GM21529 (cell line): ENCODE measurements at regions not wholly inside any gene's neighbourhood (a gene's known extent, or its start where the extent isn't known, plus 50 kb on each side); places are given as distances from the start of the nearest gene placed in this dataset.
A peak's percentile ranks its signal among the peaks of the same experiment; 100 is the strongest.
"Not testable (repeated sequence)": the region's sequence is repeated elsewhere in the genome, so short reads cannot be mapped to it uniquely, and the experiment has no call there.

Experiments
- ATAC-seq: cut with Tn5 transposase; IDR thresholded peaks from one replicate; pipeline ENCODE4 v1.9.1; 2021; ENCODE audit not compliant: unreplicated experiment

DNA sequence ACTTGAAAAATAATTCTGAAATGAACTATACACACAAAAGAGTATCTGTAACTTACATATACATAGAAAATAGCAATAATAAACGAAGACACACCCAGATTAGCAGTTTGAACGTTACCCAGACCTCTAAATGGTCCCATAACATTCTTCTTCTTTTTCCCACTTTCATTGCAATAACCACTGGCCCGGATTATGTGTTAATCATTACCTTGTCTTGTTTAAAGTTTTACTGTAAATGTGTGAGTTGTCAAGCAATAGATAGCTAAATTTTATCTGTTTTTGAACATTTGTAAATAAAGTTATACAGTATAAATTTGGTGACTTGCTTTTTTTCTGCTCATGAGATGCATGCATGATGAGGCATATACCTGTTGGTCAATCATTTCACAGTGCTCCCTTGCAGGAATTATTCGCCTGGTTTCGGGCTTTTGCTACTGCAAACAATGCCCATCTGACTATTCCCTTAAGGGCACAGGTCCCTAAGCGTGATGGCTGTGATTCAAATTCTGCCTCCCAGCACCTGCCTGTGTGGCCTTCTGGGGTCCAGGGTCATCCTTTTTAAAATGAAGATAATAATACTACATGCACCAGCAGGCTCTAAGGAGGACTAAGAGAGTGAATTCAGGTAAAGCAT lies 66.1 kb downstream of the GADD45G start:
- ATAC-seq: no peak

DNA sequence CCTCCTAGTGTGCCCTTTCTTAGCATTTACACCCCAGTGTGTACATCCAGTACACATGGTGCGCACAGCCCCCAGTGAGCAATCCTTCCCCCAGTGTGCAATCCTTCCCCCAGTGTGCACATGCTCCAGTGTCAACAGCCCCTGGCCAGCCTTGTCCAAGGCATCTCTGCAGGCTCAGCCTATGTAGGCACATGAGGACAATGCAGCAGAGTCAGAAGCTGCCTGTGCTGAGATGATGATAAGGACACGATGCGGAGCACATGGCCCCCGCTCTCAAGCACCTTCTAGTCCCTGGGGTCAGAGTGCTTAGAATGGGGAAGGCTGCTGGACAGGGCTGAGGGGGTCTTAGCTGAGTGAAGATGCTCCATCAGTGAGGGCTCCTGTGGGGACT lies 69.8 kb downstream of the GADD45G start:
- no peak for ATAC-seq

GRCh38 chr9:89675058-89675742 lies 70.4 kb downstream of the GADD45G start:
- ATAC-seq: no peak

GRCh38 chr9:89676281-89676680 lies 71.5 kb downstream of the GADD45G start:
- no peak for ATAC-seq

DNA sequence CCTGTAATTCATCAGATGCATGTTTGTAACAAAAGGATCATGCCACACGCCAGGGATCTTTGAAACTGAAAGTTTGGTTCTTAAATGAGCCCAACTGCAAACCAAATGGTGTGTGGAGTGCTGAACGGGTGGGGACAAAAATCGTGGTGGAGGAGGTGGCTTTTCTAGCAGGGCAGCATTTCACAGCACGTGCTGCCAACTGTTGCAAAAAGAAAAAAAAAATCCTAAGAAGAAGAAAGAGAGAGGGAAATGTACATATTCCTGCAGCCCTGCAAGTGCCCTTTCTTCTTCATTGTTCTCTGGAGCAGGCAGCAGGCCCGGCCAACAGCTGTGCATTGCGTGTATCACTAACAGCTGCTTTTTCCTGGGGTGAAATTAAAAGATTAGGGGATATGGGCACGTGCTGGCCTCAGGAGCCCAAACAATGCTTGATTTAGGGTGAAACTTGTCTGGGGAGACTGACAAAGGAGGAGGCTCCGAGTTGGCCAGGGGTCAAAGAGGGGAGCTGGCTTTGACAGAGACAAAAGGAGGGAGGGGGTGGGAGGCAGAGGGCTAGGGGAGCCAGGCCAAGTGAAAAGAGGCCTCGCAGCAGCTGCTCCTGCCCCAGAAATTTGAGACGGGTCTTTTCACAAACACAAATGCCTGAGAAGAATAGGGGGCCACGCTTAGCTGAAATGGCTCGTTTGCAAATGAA lies 73.0 kb downstream of the GADD45G start:
- no peak for ATAC-seq

DNA sequence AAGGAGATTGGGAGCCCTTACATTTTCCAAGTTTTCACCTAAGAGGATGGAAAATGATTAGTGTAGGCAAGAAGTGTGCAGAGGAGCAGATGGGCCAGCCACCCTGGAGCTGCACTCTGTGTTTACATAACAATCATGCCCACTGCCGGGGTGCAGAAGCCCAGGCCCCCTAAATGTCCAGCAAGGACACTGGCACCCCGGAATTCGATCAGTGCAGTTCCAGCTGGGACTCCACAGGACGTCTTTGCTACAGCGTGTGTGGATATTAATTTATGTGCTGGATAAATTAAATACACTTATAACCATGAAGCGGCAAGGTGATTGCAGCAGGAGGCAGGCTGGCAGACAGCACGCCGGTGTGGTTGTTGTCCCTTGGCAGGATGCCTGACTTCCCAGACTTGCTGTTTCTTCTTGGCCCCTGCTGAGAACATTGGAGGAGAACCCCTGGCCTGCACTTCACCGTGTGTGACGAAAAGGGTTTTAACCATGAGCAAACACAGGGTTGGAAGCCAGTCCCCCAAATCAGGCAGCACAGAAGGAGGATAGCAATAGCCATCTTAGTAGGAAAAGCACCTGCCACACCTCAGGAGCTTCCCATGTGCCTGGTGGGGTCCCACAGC lies 73.7 kb downstream of the GADD45G start:
- no peak for ATAC-seq

- no peak for ATAC-seq
These were observed 74.2 kb downstream of the GADD45G start for GRCh38 chr9:89679016-89679415.

DNA sequence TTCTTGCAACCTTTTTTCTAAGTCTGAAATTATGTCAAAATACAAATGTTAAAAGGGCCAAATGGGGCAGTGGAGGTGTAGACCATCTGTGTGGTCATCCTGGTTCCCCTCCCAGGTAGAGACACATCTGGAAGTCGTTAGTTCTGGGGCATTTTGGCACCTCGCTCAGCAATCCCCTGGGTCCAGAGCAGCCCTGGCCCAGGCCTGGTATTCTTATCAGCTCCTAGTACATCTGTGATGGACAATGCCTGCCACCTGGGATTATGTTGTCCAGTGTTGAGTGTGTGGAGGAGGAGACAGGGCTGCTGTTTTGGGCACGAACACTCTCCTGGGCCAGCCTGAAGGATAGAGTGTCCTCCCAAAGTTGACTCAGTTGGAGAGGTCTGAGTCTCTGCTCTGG lies 74.8 kb downstream of the GADD45G start:
- ATAC-seq: no peak

DNA sequence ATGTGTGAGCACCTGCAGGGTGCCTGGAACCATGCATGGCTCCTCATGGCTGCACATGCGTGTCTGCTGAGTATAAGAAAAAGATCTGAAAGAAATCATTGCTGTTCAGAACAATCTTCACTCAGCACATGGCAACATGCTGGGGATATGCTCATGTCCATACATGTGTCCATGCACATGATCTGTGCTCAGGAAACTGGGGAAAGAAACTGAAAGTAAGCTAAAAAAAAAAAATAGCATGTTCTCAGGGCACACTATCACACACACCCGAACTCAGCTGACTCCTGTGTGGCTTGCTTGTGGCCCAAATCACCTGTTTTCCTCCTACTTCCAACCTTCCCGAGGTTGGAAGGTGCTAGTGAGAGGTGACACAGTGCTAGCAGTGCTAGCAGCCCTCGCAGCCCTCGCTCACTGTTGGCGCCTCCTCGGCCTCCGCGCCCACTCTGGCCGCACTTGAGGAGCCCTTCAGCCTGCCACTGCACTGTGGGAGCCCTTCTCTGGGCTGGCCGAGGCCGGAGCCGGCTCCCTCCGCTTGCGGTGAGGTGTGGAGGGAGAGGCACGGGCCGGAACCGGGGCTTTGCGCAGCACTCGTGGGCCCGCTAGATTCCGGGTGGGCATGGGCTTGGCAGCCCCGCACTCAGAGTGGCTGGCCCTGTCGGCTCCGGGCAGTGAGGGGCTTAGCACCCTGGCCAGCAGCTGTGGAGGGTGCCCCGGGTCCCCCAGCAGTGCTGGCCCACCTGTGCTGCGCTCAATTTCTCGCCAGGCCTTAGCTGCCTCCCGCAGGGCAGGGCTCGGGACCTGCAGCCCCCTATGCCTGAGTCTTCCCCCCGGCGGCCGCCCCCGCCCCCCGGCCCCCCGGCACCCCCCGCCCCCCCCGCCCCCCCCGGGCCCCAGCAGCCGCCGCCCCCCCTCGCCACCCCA lies 76.0 kb downstream of the GADD45G start:
- no peak for ATAC-seq

DNA sequence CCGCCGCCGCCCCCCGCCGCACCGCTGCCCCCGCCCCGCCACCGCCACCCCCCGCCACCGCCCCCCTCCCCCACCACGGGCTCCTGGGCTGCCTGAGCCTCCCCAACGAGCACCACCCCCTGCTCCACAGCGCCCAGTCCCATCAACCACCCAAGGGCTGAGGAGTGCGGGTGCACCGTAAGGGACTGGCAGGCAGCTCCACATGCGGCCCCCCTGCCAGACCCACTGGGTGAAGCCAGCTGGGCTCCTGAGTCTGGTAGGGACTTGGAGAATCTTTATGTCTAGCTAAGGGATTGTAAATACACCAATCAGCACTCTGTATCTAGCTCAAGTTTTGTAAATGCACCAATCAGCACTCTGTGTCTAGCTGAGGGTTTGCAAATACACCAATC lies 76.7 kb downstream of the GADD45G start:
- ATAC-seq: not testable (repeated sequence)

DNA sequence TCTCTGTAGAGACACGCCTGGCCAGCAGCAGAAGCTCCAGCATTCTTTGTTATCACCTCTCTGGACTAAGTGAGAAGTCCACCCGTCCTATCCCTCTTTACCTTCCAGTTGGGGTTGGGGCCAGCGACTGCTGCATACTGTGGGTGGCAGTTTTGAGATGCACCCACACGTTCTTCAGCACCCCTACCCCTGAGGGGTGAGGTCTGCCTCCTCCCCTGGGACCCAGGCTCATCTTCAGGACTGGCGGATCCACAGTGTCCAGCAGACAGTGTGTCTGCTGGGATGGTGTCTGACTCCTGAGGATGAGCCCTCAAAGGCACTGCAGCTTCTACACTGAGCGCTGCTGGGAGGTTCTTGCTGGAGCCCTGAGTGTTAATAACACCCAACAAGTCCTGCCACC lies 78.8 kb downstream of the GADD45G start:
- no peak for ATAC-seq

GRCh38 chr9:89684218-89684617 lies 79.4 kb downstream of the GADD45G start:
- no peak for ATAC-seq

- ATAC-seq: no peak
These were observed 80.3 kb downstream of the GADD45G start for GRCh38 chr9:89684912-89685636.

DNA sequence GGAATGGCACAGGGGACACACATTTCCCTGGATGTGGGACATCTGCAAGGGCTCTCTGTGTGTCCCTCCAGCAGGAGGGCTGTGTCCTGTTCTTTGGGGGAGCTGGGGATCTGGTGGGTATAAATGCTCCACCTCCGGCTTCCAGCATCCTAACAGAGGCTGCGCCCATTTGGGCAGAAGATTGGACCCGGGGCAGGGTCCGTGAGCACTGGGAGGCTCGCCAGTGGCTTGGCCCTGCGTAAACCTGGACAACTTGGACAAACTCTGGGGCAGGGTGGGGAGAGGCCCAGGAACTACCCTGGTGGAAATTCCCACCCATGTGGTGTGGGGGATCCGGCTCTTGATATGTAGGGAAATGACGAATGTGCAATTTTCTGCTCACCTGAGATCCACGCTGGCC lies 80.9 kb downstream of the GADD45G start:
- ATAC-seq: no peak

DNA sequence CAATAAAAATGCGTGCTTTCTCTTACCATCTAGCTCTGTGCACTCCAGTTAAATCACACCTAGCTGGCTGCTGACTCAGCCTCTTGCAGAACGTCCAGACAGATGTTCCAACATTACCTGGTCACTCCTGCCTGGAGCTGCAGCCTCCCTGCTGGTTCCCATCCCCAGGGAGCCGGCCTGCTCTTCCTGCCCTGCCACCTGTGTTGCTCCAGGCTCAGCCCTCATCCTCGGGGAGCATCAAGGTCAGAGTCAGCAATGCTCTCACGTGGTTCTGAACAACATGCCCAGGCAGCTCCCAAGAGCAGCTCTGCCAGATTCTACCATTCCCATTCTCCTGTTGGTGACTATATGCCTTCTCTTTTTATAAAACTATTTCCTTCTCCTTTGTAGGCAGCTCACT lies 81.3 kb downstream of the GADD45G start:
- no peak for ATAC-seq

GRCh38 chr9:89686621-89687020 lies 81.8 kb downstream of the GADD45G start:
- ATAC-seq: no peak

- no peak for ATAC-seq
These were observed 82.4 kb downstream of the GADD45G start for GRCh38 chr9:89687188-89687587.

DNA sequence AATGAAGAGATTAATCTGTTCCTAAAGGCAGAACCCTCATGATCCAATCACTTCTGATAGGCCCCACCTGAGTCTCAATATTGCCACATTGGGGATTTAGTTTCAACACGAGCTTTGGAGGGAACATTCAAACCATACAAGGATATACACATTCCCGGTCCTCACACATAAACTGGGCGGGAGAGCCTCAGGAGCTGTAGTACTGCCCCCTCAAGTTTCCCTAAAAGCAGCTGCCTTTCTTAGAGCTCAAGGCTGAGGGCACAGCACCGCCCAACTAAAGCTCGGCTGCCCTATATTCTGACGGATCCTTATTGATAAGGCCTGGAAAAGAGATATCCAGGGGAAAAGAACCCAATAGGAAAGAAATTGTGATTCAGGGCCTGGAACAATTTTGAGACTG lies 83.0 kb downstream of the GADD45G start:
- ATAC-seq: no peak

GRCh38 chr9:89689321-89689720 lies 84.5 kb downstream of the GADD45G start:
- not testable (repeated sequence) for ATAC-seq

DNA sequence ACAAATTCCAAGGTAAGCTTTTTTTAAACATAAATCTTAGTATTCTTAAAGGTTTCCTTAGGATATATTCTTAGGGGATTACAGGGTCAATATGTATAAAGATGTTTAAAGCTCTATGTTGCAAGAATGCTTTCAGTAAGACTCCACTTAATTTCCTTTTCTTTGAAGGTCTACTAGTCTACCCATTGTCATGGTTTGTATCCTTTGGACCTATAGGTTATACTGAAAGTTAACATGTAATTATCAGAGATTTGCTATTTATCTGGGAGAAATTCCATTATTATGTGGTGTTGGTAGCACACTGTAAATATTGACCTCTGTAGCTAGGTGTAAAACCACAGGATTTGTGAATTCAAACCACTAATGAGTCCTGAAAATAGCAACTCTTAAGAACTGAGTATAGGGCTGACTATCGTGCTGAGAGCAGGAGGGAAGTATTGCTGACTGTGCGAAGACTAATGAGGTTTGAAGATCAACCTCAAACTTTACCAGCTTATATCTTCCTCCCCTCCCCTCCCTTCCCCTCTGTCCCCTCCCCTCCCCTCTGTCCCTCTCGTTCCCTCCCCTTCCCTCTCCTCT lies 85.6 kb downstream of the GADD45G start:
- peak; percentile 96 for ATAC-seq
